Thyroid gland (tissue), 4 donors: ENCODE measurements at regions not wholly inside any gene's neighbourhood (a gene's known extent, or its start where the extent isn't known, plus 50 kb on each side); places are given as distances from the start of the nearest gene placed in this dataset.

Experiments
- CTCF ChIP-seq, 6 experiments: fragments of 200-600 bp in 3 of 6; fragments of 450-650 bp in 3 of 6; sonication (generic) in 3 of 6; IDR thresholded peaks; one replicate each; pipeline ENCODE4 v1.5.1; 2016 to 2019; ENCODE audit warnings: antibody characterized with exemption in 6 of 6, mild to moderate bottlenecking in 2 of 6, inconsistent platforms in 1 of 6, moderate library complexity in 1 of 6
- POLR2A ChIP-seq, 2 donors: fragments of 450-650 bp; IDR thresholded peaks; one replicate each; pipeline ENCODE4 v1.6.1; 2017; ENCODE audit warnings: antibody characterized with exemption in 2 of 2, mild to moderate bottlenecking in 2 of 2, moderate library complexity in 1 of 2

- TF ChIP-seq CTCF (IDR thresholded peaks at IDR 0.05): no peak
- no peak for TF ChIP-seq POLR2A (IDR thresholded peaks at IDR 0.05)
Measured at GRCh38 chr13:37481011-37481884, 117.3 kb downstream of the POSTN start.
